ENCODE measurements at regions not wholly inside any gene's neighbourhood (a gene's known extent, or its start where the extent isn't known, plus 50 kb on each side); places are given as distances from the start of the nearest gene placed in this dataset.

DNA sequence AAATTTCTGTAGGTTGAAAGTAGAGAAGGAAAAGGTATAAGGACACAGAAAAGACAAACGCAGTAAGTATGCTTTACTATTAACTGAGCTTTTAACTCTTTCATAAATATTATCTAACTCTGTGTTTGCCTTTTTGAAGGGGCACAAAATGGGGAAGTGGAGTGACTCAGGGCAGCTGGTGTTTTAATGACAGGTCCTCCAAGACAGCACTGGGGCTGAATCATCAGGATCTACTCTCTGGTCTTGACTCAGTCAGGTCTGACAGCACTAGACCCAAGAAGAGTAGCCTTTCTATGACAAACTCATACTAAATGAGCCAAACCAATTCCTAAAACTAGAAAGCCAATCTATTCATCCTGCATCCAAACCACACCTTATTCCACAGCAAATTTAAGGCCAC is 102.2 kb downstream of the APTX start:
- TF ChIP-seq SUZ12 (IDR thresholded peaks at IDR 0.05), result no peak
- no peak for TF ChIP-seq FOXM1 (IDR thresholded peaks at IDR 0.05; ENCODE audit: borderline replicate concordance)
- TF ChIP-seq CTBP1 (IDR thresholded peaks at IDR 0.05; ENCODE audit: borderline replicate concordance), result no peak
